Heart left ventricle (tissue), 16 donors: ENCODE measurements at regions not wholly inside any gene's neighbourhood (a gene's known extent, or its start where the extent isn't known, plus 50 kb on each side); places are given as distances from the start of the nearest gene placed in this dataset.

Experiments
- ATAC-seq, 4 donors: fragments of 200-7000 bp; cut with Tn5 transposase; one replicate each; pipeline ENCODE4 v1.9.1; 2020 to 2022; ENCODE audit warnings: moderate library complexity in 4 of 4, mild to moderate bottlenecking in 3 of 4, moderate number of reproducible peaks in 1 of 4
- DNase-seq, 5 donors: peaks; one replicate each; pipeline ENCODE4 v3.0.0-alpha.2; 2020
- H3K27ac ChIP-seq, 12 donors: fragments of 200-600 bp; sonication (generic) in 4 of 12; one replicate each; pipeline versions ENCODE4 v1.5.0 to v1.8.0; 2016 to 2022; ENCODE audit warnings: mild to moderate bottlenecking in 2 of 12
- H3K27me3 ChIP-seq, 9 donors: fragments of 200-600 bp; sonication (generic) in 2 of 9; one replicate each; pipeline versions ENCODE4 v1.5.1 to v1.8.0; 2016 to 2022; ENCODE audit warnings: mild to moderate bottlenecking in 3 of 9
- H3K36me3 ChIP-seq, 9 donors: fragments of 200-600 bp; sonication (generic) in 2 of 9; one replicate each; pipeline versions ENCODE4 v1.5.0 to v1.8.0; 2018 to 2022; ENCODE audit warnings: mild to moderate bottlenecking in 2 of 9
- H3K4me1 ChIP-seq, 12 donors: fragments of 200-600 bp; sonication (generic) in 4 of 12; one replicate each; pipeline versions ENCODE4 v1.5.0 to v1.8.0; 2016 to 2022; ENCODE audit warnings: mild to moderate bottlenecking in 3 of 12
- H3K4me3 ChIP-seq, 12 donors: fragments of 200-600 bp; sonication (generic) in 4 of 12; one replicate each; pipeline versions ENCODE4 v1.5.0 to v1.8.0; 2017 to 2022; ENCODE audit warnings: mild to moderate bottlenecking in 9 of 12, moderate library complexity in 4 of 12
- H3K9me3 ChIP-seq, 12 donors: fragments of 200-600 bp; sonication (generic) in 4 of 12; one replicate each; pipeline versions ENCODE4 v1.5.0 to v1.8.0; 2016 to 2022; ENCODE audit warnings: mild to moderate bottlenecking in 1 of 12
- CTCF ChIP-seq, 12 donors: fragments of 200-600 bp; sonication (generic) in 4 of 12; IDR thresholded peaks; one replicate each; pipeline versions ENCODE4 v1.5.0 to v1.8.0; 2018 to 2022; ENCODE audit warnings: antibody characterized with exemption in 12 of 12, mild to moderate bottlenecking in 5 of 12
- POLR2A ChIP-seq, 2 donors: fragments of 450-650 bp; IDR thresholded peaks; one replicate each; pipeline ENCODE4 v1.6.1; 2017; ENCODE audit warnings: antibody characterized with exemption in 2 of 2, mild to moderate bottlenecking in 2 of 2, moderate library complexity in 2 of 2
- WGBS, 4 donors: extraction: QIAGEN DNeasy Blood & Tissue Kit in 2 of 4; methylation state at CpG; one replicate each; pipeline versions ENCODE4 v1.1.5 to v1.1.7; 2013 to 2018; 5-methylcytosine and 5-hydroxymethylcytosine counted together
- intact Hi-C, 10 donors: fragments of 100-400 bp; cut with DNase I; formaldehyde crosslinking; loops; one replicate each; pipeline versions ENCODE4 v1.11.1 to v1.14.2; 2022
- donor health status: ischemic (EF 13 %, LVEDD 7.1; RV severe dilation, severe dysfunction).
- donor health status: healthy with polysubstance abuse.
- donor health status: DM: no; HTN: yes; CAD: no.
- donor health status: DM: no; HTN: no; CAD: no.
- donor health status: ischemic (EF 25% LVEDD 6.9; RV normal size, moderate dysfunction).
- donor health status: ischemic (EF 25% LVEDD 5.7; RV mildly dilated, moderate dysfunction).
- donor health status: healthy.
- donor health status: DM: yes; HTN: yes; CAD: no.
- donor health status: ischemic (EF 35%, LVEDD 5.7; RV mildly dilated, moderate dysfunction).
- donor health status: nonischemic (EF 11% LVEDD 7.7; RV severe dilation, severe dysfunction).
- donor health status: DM: yes; HTN: yes; CAD: no.
- donor health status: PGD.
- donor health status: ischemic (EF 29% LVEDD 5.4; RV normal size, mild dysfunction).
- donor health status: nonischemic (EF 23%, LVEDD 6.1; RV moderate dilation, normal function).

- TF ChIP-seq CTCF (IDR thresholded peaks at IDR 0.05) (no peak), POLR2A (IDR thresholded peaks at IDR 0.05) (no peak)
- intact Hi-C loops: no loop called here
- no peaks in the 10 kb centered on the region for H3K27me3 ChIP-seq
- DNase-seq: peak in 1 of 5 donors; percentile 23
- H3K4me1 ChIP-seq: peaks cover 0 to 73% (median 20%) of the 10 kb centered on the region in 12 donors
- no peaks in the 10 kb centered on the region for H3K9me3 ChIP-seq
- 78 to 86% (median 81%) methylated on average over 21 to 22 of the region's 22 CpGs for whole genome bisulfite sequencing, 4 donors
- H3K36me3 ChIP-seq: no peaks in the 10 kb centered on the region
- no peak overlapping the region for H3K4me3 ChIP-seq
- no peak overlapping the region for H3K27ac ChIP-seq
- no peak for ATAC-seq
These were observed 147.2 kb downstream of the SCARB1 start for GRCh38 chr12:124716208-124717130.

- intact Hi-C loops: no loop called here
- ATAC-seq (no peak), DNase-seq (peak in 1 of 5 donors; percentile 23)
- H3K9me3 ChIP-seq: no peaks in the 10 kb centered on the region
- WGBS, 4 donors: 85 to 89% (median 87%) methylated on average over 14 to 15 of the region's 15 CpGs
- no peaks in the 10 kb centered on the region for H3K36me3 ChIP-seq
- peak overlapping the region in 1 of 12 donors; percentile 5 for H3K27ac ChIP-seq
- no peak overlapping the region for H3K4me3 ChIP-seq
- no peaks in the 10 kb centered on the region for H3K27me3 ChIP-seq
- peaks cover 0 to 62% (median 11%) of the 10 kb centered on the region in 12 donors for H3K4me1 ChIP-seq
- TF ChIP-seq CTCF (IDR thresholded peaks at IDR 0.05) (no peak), POLR2A (IDR thresholded peaks at IDR 0.05) (no peak)
These were observed 147.9 kb upstream of the NCOR2 start for GRCh38 chr12:124715121-124715990.

- H3K36me3 ChIP-seq: no peaks in the 10 kb centered on the region
- H3K27me3 ChIP-seq: no peaks in the 10 kb centered on the region
- peak overlapping the region in 10 of 12 donors; percentile 7 to 47 (median 31) for H3K4me3 ChIP-seq
- peak in 4 of 5 donors; percentile 45 to 53 (median 48) for DNase-seq
- TF ChIP-seq CTCF (IDR thresholded peaks at IDR 0.05): no peak
- TF ChIP-seq POLR2A (IDR thresholded peaks at IDR 0.05): no peak
- H3K4me1 ChIP-seq: peaks cover 0 to 48% (median 8%) of the 10 kb centered on the region in 12 donors
- peak; percentile 57 to 80 (median 68) for ATAC-seq
- 37 to 50% (median 45%) methylated on average over 17 of the region's 17 CpGs for WGBS, 4 donors
- H3K9me3 ChIP-seq: no peaks in the 10 kb centered on the region
- intact Hi-C loops: loop anchor here in 1 of 10 donors (1.0 kb wide), 1 partner anchor 86 kb away; no protein-coding TSS in a partner anchor
- H3K27ac ChIP-seq: peak overlapping the region; percentile 81 to 97 (median 88)
These were observed 146.1 kb upstream of the NCOR2 start for GRCh38 chr12:124713436-124714082.
